H9 (cell line): ENCODE measurements at regions not wholly inside any gene's neighbourhood (a gene's known extent, or its start where the extent isn't known, plus 50 kb on each side); places are given as distances from the start of the nearest gene placed in this dataset.

Source experiments
- DNase-seq: peaks from one replicate; pipeline ENCODE4 v3.0.0-alpha.2; 2017
- H2AFZ ChIP-seq: one replicate; pipeline ENCODE4 v1.6.1; 2013; ENCODE audit warnings: mild to moderate bottlenecking, low read length, control low read depth, moderate library complexity
- H2AK5ac ChIP-seq: 2 replicates; pipeline ENCODE4 v1.6.1; 2013; ENCODE audit warnings: low read length, control low read depth, mixed read lengths; ENCODE audit not compliant: insufficient read length
- H2BK120ac ChIP-seq: one replicate; pipeline ENCODE4 v1.6.1; 2013; ENCODE audit warnings: low read depth, mild to moderate bottlenecking, low read length, control low read depth, inconsistent platforms; ENCODE audit not compliant: poor library complexity, severe bottlenecking
- H2BK12ac ChIP-seq: 2 replicates; pipeline ENCODE4 v1.6.1; 2013; ENCODE audit warnings: low read length, control low read depth, mixed read lengths, low read depth; ENCODE audit not compliant: insufficient read length
- H2BK15ac ChIP-seq: 2 replicates; pipeline ENCODE4 v1.6.1; 2013; ENCODE audit warnings: low read depth, low read length, control low read depth
- H2BK20ac ChIP-seq: one replicate; pipeline ENCODE4 v1.6.1; 2013; ENCODE audit warnings: low read depth, mild to moderate bottlenecking, low read length, control low read depth, inconsistent platforms; ENCODE audit not compliant: poor library complexity, severe bottlenecking
- H2BK5ac ChIP-seq: 2 replicates; pipeline ENCODE4 v1.6.1; 2013; ENCODE audit warnings: low read length, control low read depth, mixed read lengths; ENCODE audit not compliant: insufficient read length
- H3K14ac ChIP-seq: 2 replicates; pipeline ENCODE4 v1.6.1; 2013; ENCODE audit warnings: low read length, control low read depth; ENCODE audit not compliant: insufficient read depth
- H3K18ac ChIP-seq: 2 replicates; pipeline ENCODE4 v1.6.1; 2013; ENCODE audit warnings: low read depth, mild to moderate bottlenecking, mixed read lengths, low read length, control low read depth; ENCODE audit not compliant: insufficient read length
- H3K23ac ChIP-seq: 2 replicates; pipeline ENCODE4 v1.6.1; 2013; ENCODE audit warnings: low read length, control low read depth, mixed read lengths, low read depth; ENCODE audit not compliant: insufficient read length
- H3K23me2 ChIP-seq: 2 replicates; pipeline ENCODE4 v1.6.1; 2013; ENCODE audit warnings: low read depth, mild to moderate bottlenecking, mixed read lengths, low read length, control low read depth; ENCODE audit not compliant: insufficient read length, poor library complexity, severe bottlenecking
- H3K27ac ChIP-seq: 2 replicates; pipeline ENCODE4 v1.5.1; 2013; ENCODE audit warnings: low read length, control low read depth, mixed read lengths, low read depth; ENCODE audit not compliant: insufficient read length
- H3K27me3 ChIP-seq: 2 replicates; pipeline ENCODE4 v1.6.1; 2013; ENCODE audit warnings: low read length, control low read depth, inconsistent platforms; ENCODE audit not compliant: insufficient read depth
- H3K4ac ChIP-seq: 2 replicates; pipeline ENCODE4 v1.6.1; 2013; ENCODE audit warnings: low read depth, mild to moderate bottlenecking, control low read depth, inconsistent platforms, low read length, moderate library complexity
- H3K4me1 ChIP-seq: 2 replicates; pipeline ENCODE4 v1.6.1; 2013; ENCODE audit warnings: low read length, control low read depth, inconsistent platforms; ENCODE audit not compliant: insufficient read depth
- H3K4me2 ChIP-seq: 2 replicates; pipeline ENCODE4 v1.6.1; 2013; ENCODE audit warnings: low read length, control low read depth, mixed read lengths; ENCODE audit not compliant: insufficient read length, insufficient read depth
- H3K56ac ChIP-seq: 2 replicates; pipeline ENCODE4 v1.6.1; 2013; ENCODE audit warnings: low read depth, mild to moderate bottlenecking, mixed read lengths, low read length, control low read depth; ENCODE audit not compliant: insufficient read length
- H3K79me1 ChIP-seq: 2 replicates; pipeline ENCODE4 v1.6.1; 2013; ENCODE audit warnings: low read depth, mild to moderate bottlenecking, moderate library complexity, low read length, control low read depth, inconsistent platforms; ENCODE audit not compliant: insufficient read depth, poor library complexity, severe bottlenecking
- H3K79me2 ChIP-seq: 2 replicates; pipeline ENCODE4 v1.6.1; 2013; ENCODE audit warnings: low read length, control low read depth, inconsistent platforms; ENCODE audit not compliant: insufficient read depth
- H3K9ac ChIP-seq: 2 replicates; pipeline ENCODE4 v1.6.1; 2013; ENCODE audit warnings: low read length, control low read depth, mixed read lengths; ENCODE audit not compliant: insufficient read length; ENCODE audit errors: extremely low read depth
- H3K9me3 ChIP-seq: one replicate; pipeline ENCODE4 v1.6.1; 2013; ENCODE audit warnings: low read depth, low read length, inconsistent platforms; ENCODE audit not compliant: control insufficient read depth
- H3T11ph ChIP-seq: one replicate; pipeline ENCODE4 v1.6.1; 2013; ENCODE audit warnings: mild to moderate bottlenecking, low read length, control low read depth, inconsistent platforms
- H4K20me1 ChIP-seq: one replicate; pipeline ENCODE4 v1.6.1; 2013; ENCODE audit not compliant: control insufficient read depth, insufficient read length, insufficient read depth
- H4K5ac ChIP-seq: 2 replicates; pipeline ENCODE4 v1.6.1; 2013; ENCODE audit warnings: low read depth, mild to moderate bottlenecking, mixed read lengths, low read length, control low read depth; ENCODE audit not compliant: insufficient read length
- H4K8ac ChIP-seq: replicated peaks from 2 replicates; pipeline ENCODE4 v1.6.1; 2013; ENCODE audit warnings: low read length, control low read depth, mixed read lengths, low read depth; ENCODE audit not compliant: insufficient read length
- H4K91ac ChIP-seq: 2 replicates; pipeline ENCODE4 v1.6.1; 2013; ENCODE audit warnings: low read depth, mild to moderate bottlenecking, moderate library complexity, mixed read lengths, low read length, control low read depth; ENCODE audit not compliant: insufficient read length
- H3K27ac Mint-ChIP-seq, 3 experiments: 2 replicates in 2 of 3; 3 replicates in 1 of 3; pipeline ENCODE4 v1.8.0; 2020 to 2021; ENCODE audit warnings: mixed read lengths in 3 of 3, mild to moderate bottlenecking in 1 of 3, moderate library complexity in 1 of 3
- H3K27me3 Mint-ChIP-seq: 2 replicates; pipeline ENCODE4 v1.8.0; 2021; ENCODE audit warnings: low read depth, mild to moderate bottlenecking, moderate library complexity, mixed read lengths
- H3K36me3 Mint-ChIP-seq, 3 experiments: 2 replicates in 2 of 3; 3 replicates in 1 of 3; pipeline ENCODE4 v1.8.0; 2020 to 2021; ENCODE audit warnings: low read depth in 3 of 3, mixed read lengths in 3 of 3; ENCODE audit not compliant: insufficient read depth in 1 of 3
- H3K4me1 Mint-ChIP-seq, 2 experiments: 2 replicates each; pipeline ENCODE4 v1.8.0; 2020; ENCODE audit warnings: mixed read lengths in 2 of 2
- H3K4me3 Mint-ChIP-seq, 2 experiments: 2 replicates in 1 of 2; 3 replicates in 1 of 2; pipeline ENCODE4 v1.8.0; 2020 to 2021; ENCODE audit warnings: mild to moderate bottlenecking in 2 of 2, mixed read lengths in 2 of 2, moderate library complexity in 1 of 2
- H3K9me3 Mint-ChIP-seq, 2 experiments: 2 replicates in 1 of 2; 3 replicates in 1 of 2; pipeline ENCODE4 v1.8.0; 2020; ENCODE audit warnings: mild to moderate bottlenecking in 2 of 2, mixed read lengths in 2 of 2, moderate library complexity in 1 of 2
- WGBS: extraction: QIAGEN DNeasy Blood & Tissue Kit; methylation state at CpG from one replicate; pipeline ENCODE4 v1.1.7; 2013; ENCODE audit warnings: missing lambda C conversion rate, low lambda C conversion rate, mixed read lengths; ENCODE audit not compliant: insufficient read length; ENCODE audit errors: extremely low coverage; 5-methylcytosine and 5-hydroxymethylcytosine counted together
- TF ChIP-seq, protein P1 (sequence below): fragments of 200-600 bp; sonication (generic); conservative IDR thresholded peaks from 3 replicates; pipeline ENCODE4 v1.8.0; 2021; ENCODE audit warnings: antibody characterized with exemption, mild to moderate bottlenecking

DNA sequence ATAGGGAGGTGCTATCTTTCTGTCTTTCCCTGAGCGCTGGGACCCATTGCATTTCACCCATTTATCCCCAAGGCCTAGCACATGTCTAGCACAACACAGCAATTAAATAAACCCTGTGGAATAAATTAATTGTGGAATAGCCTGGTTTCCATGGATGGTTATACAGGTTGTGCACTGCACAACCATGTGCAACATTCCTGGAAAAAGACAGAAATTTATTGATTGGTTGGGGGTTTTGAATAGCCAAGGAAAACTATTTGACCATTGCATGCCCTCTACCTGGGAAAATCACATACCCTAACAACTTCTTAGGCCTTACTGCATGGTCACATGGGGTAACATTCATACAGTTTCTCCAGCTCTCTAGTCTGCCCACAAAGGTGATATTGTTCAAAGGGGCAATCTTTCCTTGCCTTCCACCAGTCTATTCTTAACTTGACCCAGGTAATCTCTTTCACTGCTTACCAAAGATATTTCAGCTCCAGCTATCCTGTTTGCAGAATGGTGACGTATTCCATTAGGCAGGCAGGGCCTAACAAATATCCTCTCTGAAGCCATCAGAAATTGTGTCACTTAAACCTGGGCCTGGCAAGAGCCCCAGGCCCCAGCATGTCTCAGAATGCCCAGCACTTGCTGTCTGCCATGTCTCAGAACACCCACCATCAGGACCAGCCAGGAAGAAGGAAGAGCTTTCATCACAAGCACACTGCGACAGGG lies 157.9 kb upstream of the RAB4A start:
- no peak overlapping the region for H2BK5ac ChIP-seq
- Mint-ChIP-seq H3K27ac (no peak overlapping the region), H3K27me3 (peaks cover 41% of the 10 kb centered on the region), H3K4me3 (no peak overlapping the region), H3K9me3 (no peaks in the 10 kb centered on the region; a peak in 1 of 5 replicates), H3K4me1 (peaks cover 33% of the 10 kb centered on the region in 2 experiments), H3K36me3 (no peaks in the 10 kb centered on the region; a peak in 1 of 7 replicates)
- no peaks in the 10 kb centered on the region for H4K20me1 ChIP-seq
- no peak for DNase-seq
- no peak overlapping the region for H4K5ac ChIP-seq
- no peak overlapping the region for H4K91ac ChIP-seq
- H3K27ac ChIP-seq, result no peak overlapping the region
- no peaks in the 10 kb centered on the region for H3K4me1 ChIP-seq
- H2BK15ac ChIP-seq, result no peak overlapping the region
- no peak overlapping the region for H2AK5ac ChIP-seq
- TF ChIP-seq, protein P1, sequence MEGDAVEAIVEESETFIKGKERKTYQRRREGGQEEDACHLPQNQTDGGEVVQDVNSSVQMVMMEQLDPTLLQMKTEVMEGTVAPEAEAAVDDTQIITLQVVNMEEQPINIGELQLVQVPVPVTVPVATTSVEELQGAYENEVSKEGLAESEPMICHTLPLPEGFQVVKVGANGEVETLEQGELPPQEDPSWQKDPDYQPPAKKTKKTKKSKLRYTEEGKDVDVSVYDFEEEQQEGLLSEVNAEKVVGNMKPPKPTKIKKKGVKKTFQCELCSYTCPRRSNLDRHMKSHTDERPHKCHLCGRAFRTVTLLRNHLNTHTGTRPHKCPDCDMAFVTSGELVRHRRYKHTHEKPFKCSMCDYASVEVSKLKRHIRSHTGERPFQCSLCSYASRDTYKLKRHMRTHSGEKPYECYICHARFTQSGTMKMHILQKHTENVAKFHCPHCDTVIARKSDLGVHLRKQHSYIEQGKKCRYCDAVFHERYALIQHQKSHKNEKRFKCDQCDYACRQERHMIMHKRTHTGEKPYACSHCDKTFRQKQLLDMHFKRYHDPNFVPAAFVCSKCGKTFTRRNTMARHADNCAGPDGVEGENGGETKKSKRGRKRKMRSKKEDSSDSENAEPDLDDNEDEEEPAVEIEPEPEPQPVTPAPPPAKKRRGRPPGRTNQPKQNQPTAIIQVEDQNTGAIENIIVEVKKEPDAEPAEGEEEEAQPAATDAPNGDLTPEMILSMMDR, result no peak
- no peak overlapping the region for H2BK20ac ChIP-seq
- no peak overlapping the region for H3T11ph ChIP-seq
- H2AFZ ChIP-seq, result no peak overlapping the region
- no peak overlapping the region for H3K14ac ChIP-seq
- H3K79me2 ChIP-seq, result no peaks in the 10 kb centered on the region
- H2BK120ac ChIP-seq, result no peak overlapping the region
- no peaks in the 10 kb centered on the region for H3K9me3 ChIP-seq
- H3K56ac ChIP-seq, result no peak overlapping the region
- no CpG with 5 or more reads among the region's 3 CpGs for WGBS
- H4K8ac ChIP-seq, result no peak overlapping the region
- no peaks in the 10 kb centered on the region for H3K23me2 ChIP-seq
- H3K4me2 ChIP-seq, result no peak overlapping the region
- no peak overlapping the region for H3K4ac ChIP-seq
- no peak overlapping the region for H3K9ac ChIP-seq
- no peak overlapping the region for H3K18ac ChIP-seq
- no peak overlapping the region for H2BK12ac ChIP-seq
- H3K23ac ChIP-seq, result no peak overlapping the region
- no peaks in the 10 kb centered on the region for H3K79me1 ChIP-seq
- no peaks in the 10 kb centered on the region for H3K27me3 ChIP-seq
